CD14-positive monocyte (primary cell): ENCODE measurements at regions not wholly inside any gene's neighbourhood (a gene's known extent, or its start where the extent isn't known, plus 50 kb on each side); places are given as distances from the start of the nearest gene placed in this dataset.

Experiments
- DNase-seq, 3 donors: peaks; one replicate each; pipeline ENCODE4 v3.0.0-alpha.2; 2011 to 2022
- H2AFZ ChIP-seq: 2 replicates; pipeline ENCODE4 v1.6.0; 2012; ENCODE audit warnings: mild to moderate bottlenecking, low read depth, low read length, inconsistent platforms; ENCODE audit not compliant: insufficient read depth, poor library complexity, severe bottlenecking
- H3K27ac ChIP-seq, 2 donors: 1 replicate in 1 of 2; 2 replicates in 1 of 2; pipeline ENCODE4 v1.5.1; 2012 to 2013; ENCODE audit warnings: low read length in 2 of 2, control low read depth in 1 of 2, inconsistent platforms in 1 of 2, low read depth in 1 of 2, mild to moderate bottlenecking in 1 of 2
- H3K27me3 ChIP-seq, 2 donors: one replicate each; pipeline versions ENCODE4 v1.6.0 to v1.6.1; 2011 to 2013; ENCODE audit warnings: low read length in 2 of 2; ENCODE audit not compliant: control insufficient read depth in 2 of 2, insufficient read depth in 2 of 2
- H3K36me3 ChIP-seq, 2 donors: replicated peaks in 1 of 2; 1 replicate in 1 of 2; 2 replicates in 1 of 2; pipeline versions ENCODE4 v1.5.1 to v1.6.1; 2012 to 2013; ENCODE audit warnings: low read length in 2 of 2, control low read depth in 1 of 2, inconsistent platforms in 1 of 2, mild to moderate bottlenecking in 1 of 2; ENCODE audit not compliant: insufficient read depth in 2 of 2, control insufficient read depth in 1 of 2
- H3K4me1 ChIP-seq, 2 donors: 1 replicate in 1 of 2; 2 replicates in 1 of 2; pipeline versions ENCODE4 v1.5.1 to v1.6.1; 2012 to 2013; ENCODE audit warnings: low read length in 2 of 2, control low read depth in 1 of 2, inconsistent platforms in 1 of 2, mild to moderate bottlenecking in 1 of 2, moderate library complexity in 1 of 2; ENCODE audit not compliant: insufficient read depth in 2 of 2, control insufficient read depth in 1 of 2
- H3K4me2 ChIP-seq: replicated peaks from 2 replicates; pipeline ENCODE3; 2012; ENCODE audit warnings: low read length, moderate library complexity, mild to moderate bottlenecking; ENCODE audit not compliant: poor library complexity, severe bottlenecking; ENCODE audit errors: extremely low read depth
- H3K4me3 ChIP-seq, 3 experiments: fragments of 200-600 bp in 1 of 3; sonication (generic) in 1 of 3; replicated peaks in 1 of 3; 1 replicate in 2 of 3; 2 replicates in 1 of 3; pipeline ENCODE4 v1.5.1; 2011 to 2013; ENCODE audit warnings: low read length in 3 of 3, mild to moderate bottlenecking in 3 of 3, control low read depth in 2 of 3, low read depth in 2 of 3, inconsistent platforms in 1 of 3, moderate library complexity in 1 of 3
- H3K79me2 ChIP-seq: 2 replicates; pipeline ENCODE4 v1.6.0; 2012; ENCODE audit warnings: mild to moderate bottlenecking, control low read depth, inconsistent platforms, low read length, moderate library complexity; ENCODE audit not compliant: insufficient read depth
- H3K9ac ChIP-seq: 2 replicates; pipeline ENCODE4 v1.6.0; 2017; ENCODE audit warnings: low read length, mild to moderate bottlenecking; ENCODE audit not compliant: insufficient read depth, poor library complexity, severe bottlenecking
- H3K9me3 ChIP-seq, 2 donors: replicated peaks in 1 of 2; 1 replicate in 1 of 2; 2 replicates in 1 of 2; pipeline versions ENCODE4 v1.5.1 to v1.6.1; 2012 to 2013; ENCODE audit warnings: low read length in 2 of 2, control low read depth in 1 of 2; ENCODE audit not compliant: control insufficient read depth in 1 of 2, insufficient read depth in 1 of 2
- H4K20me1 ChIP-seq: 2 replicates; pipeline ENCODE4 v1.6.0; 2012; ENCODE audit warnings: mild to moderate bottlenecking, low read length, control low read depth, moderate library complexity; ENCODE audit not compliant: insufficient read depth
- H3K27ac Mint-ChIP-seq, 7 donors: one replicate each; pipeline ENCODE4 v1.8.0; 2020; ENCODE audit warnings: mild to moderate bottlenecking in 7 of 7, mixed read lengths in 7 of 7, moderate library complexity in 6 of 7, inconsistent platforms in 2 of 7
- H3K27me3 Mint-ChIP-seq, 3 donors: one replicate each; pipeline ENCODE4 v1.8.0; 2021 to 2022; ENCODE audit warnings: low read depth in 3 of 3, mild to moderate bottlenecking in 3 of 3, mixed read lengths in 3 of 3, moderate library complexity in 3 of 3, inconsistent platforms in 1 of 3
- H3K36me3 Mint-ChIP-seq, 2 donors: one replicate each; pipeline ENCODE4 v1.8.0; 2020; ENCODE audit warnings: mixed read lengths in 2 of 2, inconsistent platforms in 1 of 2, mild to moderate bottlenecking in 1 of 2
- H3K4me1 Mint-ChIP-seq: one replicate; pipeline ENCODE4 v1.8.0; 2020; ENCODE audit warnings: mild to moderate bottlenecking, mixed read lengths
- H3K4me3 Mint-ChIP-seq, 2 donors: one replicate each; pipeline ENCODE4 v1.8.0; 2020; ENCODE audit warnings: mild to moderate bottlenecking in 2 of 2, mixed read lengths in 2 of 2, moderate library complexity in 1 of 2
- H3K9me3 Mint-ChIP-seq, 7 donors: one replicate each; pipeline ENCODE4 v1.8.0; 2020 to 2022; ENCODE audit warnings: mixed read lengths in 7 of 7, mild to moderate bottlenecking in 6 of 7, moderate library complexity in 6 of 7, inconsistent platforms in 2 of 7
- CTCF ChIP-seq: fragments of 200-600 bp; IDR thresholded peaks from one replicate; pipeline ENCODE4 v1.8.0; 2022; ENCODE audit warnings: antibody characterized with exemption, mild to moderate bottlenecking
- WGBS: methylation state at CpG from one replicate; pipeline ENCODE4 v1.1.5; 2013; ENCODE audit warnings: missing lambda C conversion rate; ENCODE audit not compliant: insufficient coverage; 5-methylcytosine and 5-hydroxymethylcytosine counted together
- intact Hi-C, 2 donors: fragments of 100-400 bp; cut with micrococcal nuclease; formaldehyde crosslinking; loops; one replicate each; pipeline versions ENCODE4 v1.15.0 to v1.15.1; 2023

GRCh38 chr16:51429041-51429440 lies 278.0 kb upstream of the SALL1 start:
- 92% methylated on average over 1 of the region's 2 CpGs for WGBS
- DNase-seq: no peak
- intact Hi-C loops: no loop called here

GRCh38 chr16:51427085-51427484 lies 276.0 kb upstream of the SALL1 start:
- H3K4me3 Mint-ChIP-seq: no peak overlapping the region

More at GRCh38 chr16:51429041-51429440, 278.0 kb upstream of the SALL1 start:
- no peaks in the 10 kb centered on the region for H3K36me3 Mint-ChIP-seq
- no peak overlapping the region for H3K27ac ChIP-seq
- no peaks in the 10 kb centered on the region for H3K4me1 Mint-ChIP-seq
- no peak overlapping the region for H3K9ac ChIP-seq
- H3K27me3 ChIP-seq: no peaks in the 10 kb centered on the region
- H3K9me3 Mint-ChIP-seq: peaks cover 2 to 11% (median 4%) of the 10 kb centered on the region in 7 donors
- H2AFZ ChIP-seq: no peak overlapping the region
- no peaks in the 10 kb centered on the region for H3K27me3 Mint-ChIP-seq
- H3K4me3 ChIP-seq: no peak overlapping the region
- H3K36me3 ChIP-seq: no peaks in the 10 kb centered on the region
- H3K27ac Mint-ChIP-seq: no peak overlapping the region
- H3K4me3 Mint-ChIP-seq: no peak overlapping the region
- H3K9me3 ChIP-seq: no peaks in the 10 kb centered on the region
- no peak overlapping the region for H3K4me2 ChIP-seq
- no peaks in the 10 kb centered on the region for H3K4me1 ChIP-seq
- H4K20me1 ChIP-seq: no peaks in the 10 kb centered on the region
- TF ChIP-seq CTCF: no peak
- H3K79me2 ChIP-seq: no peaks in the 10 kb centered on the region

More at GRCh38 chr16:51427085-51427484, 276.0 kb upstream of the SALL1 start:
- Histone ChIP-seq H3K79me2 (no peaks in the 10 kb centered on the region), H3K9ac (no peak overlapping the region), H3K36me3 (no peaks in the 10 kb centered on the region), H2AFZ (no peak overlapping the region), H3K4me2 (no peak overlapping the region), H3K9me3 (no peaks in the 10 kb centered on the region), H3K4me3 (no peak overlapping the region), H3K27me3 (no peaks in the 10 kb centered on the region), H3K4me1 (no peaks in the 10 kb centered on the region), H4K20me1 (no peaks in the 10 kb centered on the region), H3K27ac (no peak overlapping the region)
- no CpG with 5 or more reads among the region's 1 CpG for WGBS
- DNase-seq: no peak
- no peaks in the 10 kb centered on the region for H3K36me3 Mint-ChIP-seq
- H3K4me1 Mint-ChIP-seq: no peaks in the 10 kb centered on the region
- H3K27me3 Mint-ChIP-seq: no peaks in the 10 kb centered on the region
- no peak overlapping the region for H3K27ac Mint-ChIP-seq
- intact Hi-C loops: no loop called here
- TF ChIP-seq CTCF: no peak
- H3K9me3 Mint-ChIP-seq: peaks cover 2 to 11% (median 7%) of the 10 kb centered on the region in 7 donors
